NCI-H345 (cell line): ENCODE measurements at regions not wholly inside any gene's neighbourhood (a gene's known extent, or its start where the extent isn't known, plus 50 kb on each side); places are given as distances from the start of the nearest gene placed in this dataset.

Source experiments
- DNase-seq: peaks from one replicate; lab custom pipeline; 2025; lab: John Stamatoyannopoulos, UW

GRCh38 chr12:115423546-115423987 lies 739.6 kb upstream of the TBX3 start:
- DNase-seq = no peak

DNA sequence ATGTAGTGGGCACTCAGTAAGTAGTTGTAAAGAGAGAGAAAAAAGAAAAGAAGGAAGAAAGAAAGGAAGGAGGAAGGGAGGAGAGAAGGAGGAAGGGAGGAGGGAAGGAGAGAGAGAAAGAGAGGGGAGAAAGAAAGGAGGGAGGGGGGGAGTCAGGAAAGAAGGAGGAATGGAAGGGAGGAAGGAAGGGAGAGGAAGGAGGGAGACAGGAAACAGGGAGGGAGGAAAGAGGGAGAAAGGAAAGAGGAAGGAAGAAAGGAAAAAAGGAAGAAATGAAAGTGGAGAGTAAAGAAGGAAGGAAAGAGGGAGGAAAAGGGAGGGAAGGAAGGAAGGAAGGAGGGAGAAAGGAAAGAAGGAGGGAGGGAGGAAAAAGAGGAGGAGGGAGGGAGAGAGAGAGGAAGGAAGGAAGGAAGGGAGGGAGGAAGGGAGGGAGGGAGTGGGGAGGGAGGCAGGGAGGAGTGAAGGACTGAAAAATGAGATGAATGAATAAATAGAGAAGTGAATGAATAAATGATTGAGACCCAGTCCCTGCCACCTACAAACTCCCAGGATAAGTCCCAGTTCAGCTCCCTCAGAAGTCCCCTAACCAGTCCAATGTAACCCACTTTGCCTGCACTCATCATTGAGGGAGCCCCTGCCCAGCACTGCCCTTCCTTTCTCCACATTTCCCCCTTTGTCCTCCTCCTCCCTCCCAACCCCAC lies 739.0 kb upstream of the TBX3 start:
- no peak for DNase-seq

DNA sequence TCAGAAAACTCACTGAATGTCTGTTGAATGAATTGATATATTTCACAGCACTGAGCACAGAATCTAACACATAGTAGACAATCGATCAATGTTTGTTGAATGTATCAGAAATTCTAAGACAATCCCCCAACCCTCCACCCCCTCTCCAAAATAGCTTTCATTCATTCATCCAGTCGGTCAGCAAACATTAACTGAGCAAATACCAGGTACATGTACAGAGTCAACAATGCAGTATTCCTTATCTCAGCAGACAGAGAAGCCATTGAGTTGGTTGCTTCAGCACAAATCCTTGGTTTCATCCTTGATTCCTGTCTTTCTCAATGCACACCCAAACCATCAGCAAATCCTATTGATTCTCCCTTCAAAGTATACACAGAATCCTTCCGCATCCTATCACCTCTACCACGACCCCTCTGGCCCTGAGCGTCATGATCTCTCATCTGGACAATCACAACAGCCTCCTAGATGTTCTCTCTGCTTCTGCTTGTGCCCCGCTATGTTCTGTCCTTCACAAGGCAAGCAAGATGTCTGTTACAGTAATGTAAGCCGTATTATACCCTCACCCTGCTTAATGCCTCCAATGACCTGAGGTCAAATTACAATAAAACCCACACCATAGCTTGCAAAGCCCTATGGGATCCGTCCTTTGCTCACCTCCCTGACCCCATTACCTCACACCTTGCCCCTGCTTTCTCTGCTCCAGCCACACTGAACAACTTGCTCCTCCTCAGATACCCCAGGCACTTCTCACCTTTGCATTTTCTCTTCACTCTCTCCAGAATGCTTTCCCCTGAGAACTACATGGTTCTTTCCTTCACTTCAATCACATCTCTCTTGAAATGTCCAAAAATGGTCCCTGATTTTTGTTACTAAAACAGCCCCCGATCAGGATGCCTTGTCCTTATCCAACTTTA lies 738.1 kb upstream of the TBX3 start:
- no peak for DNase-seq

GRCh38 chr12:115421350-115421749 lies 737.4 kb upstream of the TBX3 start:
- no peak for DNase-seq

DNA sequence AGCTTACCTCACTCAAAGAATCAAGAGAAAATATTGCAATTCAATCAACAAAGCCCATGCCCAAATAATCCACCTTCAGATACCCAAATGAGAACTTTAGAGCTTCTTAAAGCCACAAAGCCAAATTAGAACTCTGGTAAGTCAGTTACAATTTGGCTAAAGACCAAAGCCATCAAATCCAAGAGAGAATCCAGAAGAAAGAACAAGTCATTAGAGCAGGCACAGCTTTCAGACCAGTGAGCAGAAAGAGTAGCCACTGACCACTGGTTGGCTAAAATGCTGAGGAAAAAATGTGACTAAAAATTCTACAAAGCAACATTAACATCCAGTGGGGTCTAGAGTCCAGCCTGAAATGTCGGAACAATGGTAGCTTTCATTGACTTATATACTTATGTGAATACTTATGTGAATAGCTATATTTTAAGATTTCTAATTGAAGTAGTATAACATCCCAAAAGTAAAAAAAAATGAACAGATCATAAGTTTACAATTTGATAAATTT lies 735.2 kb upstream of the TBX3 start:
- DNase-seq = no peak

GRCh38 chr12:115417610-115418009 lies 733.6 kb upstream of the TBX3 start:
- DNase-seq = no peak

GRCh38 chr12:115416869-115417268 lies 732.9 kb upstream of the TBX3 start:
- DNase-seq = no peak

- no peak for DNase-seq
Measured at GRCh38 chr12:115413626-115414025, 729.7 kb upstream of the TBX3 start.

GRCh38 chr12:115412831-115413230 lies 728.9 kb upstream of the TBX3 start:
- DNase-seq = no peak

DNA sequence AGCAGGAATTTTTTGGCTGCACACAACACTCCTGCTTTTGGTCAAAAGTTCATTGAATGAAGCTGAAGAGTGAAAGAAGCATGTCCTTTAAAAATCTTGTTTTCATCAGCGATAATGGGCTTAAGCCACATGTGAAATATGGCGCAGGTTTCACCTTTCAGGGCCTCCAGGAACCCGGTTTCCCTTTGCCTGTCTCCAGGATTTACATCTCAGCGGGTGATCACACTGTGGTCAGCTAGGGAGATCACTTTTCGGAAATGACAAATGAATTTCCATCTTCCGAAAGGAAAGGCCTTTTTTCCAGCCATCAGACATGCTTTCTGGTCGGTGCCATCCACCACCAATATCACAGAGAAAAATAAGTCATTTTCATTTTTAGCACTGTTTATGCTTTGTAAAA lies 727.1 kb upstream of the TBX3 start:
- DNase-seq = no peak

DNA sequence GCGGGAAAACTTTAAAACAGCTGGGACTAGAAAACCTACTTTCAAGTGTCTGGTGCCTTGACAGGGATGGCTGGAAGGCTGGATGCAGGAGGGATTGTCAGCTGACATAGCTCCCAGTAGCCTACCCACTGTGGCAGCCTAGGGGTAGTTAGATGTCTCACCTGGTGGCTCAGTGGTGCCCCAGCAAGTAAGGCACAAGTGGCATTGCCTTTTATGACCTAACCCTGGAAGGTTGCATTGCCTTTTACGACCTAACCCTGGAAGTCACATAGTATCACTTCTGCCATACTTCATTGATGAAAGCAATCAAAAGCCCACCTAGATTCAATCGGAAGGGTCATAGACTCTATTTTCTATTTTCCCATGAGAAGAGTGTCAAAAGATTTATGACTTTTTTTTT lies 724.7 kb upstream of the TBX3 start:
- no peak for DNase-seq

GRCh38 chr12:115407723-115408122 lies 723.7 kb upstream of the TBX3 start:
- peak; percentile 61 for DNase-seq

DNA sequence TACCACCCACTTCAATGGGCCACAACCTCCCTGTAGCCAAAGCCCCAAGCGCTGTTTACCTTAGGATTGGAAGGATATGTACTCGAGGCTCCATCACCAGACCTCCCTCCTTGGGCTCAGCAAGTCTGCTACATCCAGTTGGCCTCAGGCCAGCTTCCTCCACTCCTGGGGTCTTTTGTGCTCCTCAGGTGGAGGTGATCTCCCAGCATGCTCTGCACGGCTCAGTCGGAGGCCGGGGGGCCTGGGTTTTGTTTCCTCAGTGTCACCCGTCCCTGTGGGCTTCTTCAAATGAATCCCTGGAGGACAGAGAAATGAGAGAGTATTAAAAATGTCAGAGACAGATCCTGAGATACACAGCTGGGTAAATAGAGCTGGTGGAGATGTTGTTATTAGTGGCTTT lies 723.1 kb upstream of the TBX3 start:
- peak; percentile 92 for DNase-seq

GRCh38 chr12:115405471-115405860 lies 721.5 kb upstream of the TBX3 start:
- no peak for DNase-seq

DNA sequence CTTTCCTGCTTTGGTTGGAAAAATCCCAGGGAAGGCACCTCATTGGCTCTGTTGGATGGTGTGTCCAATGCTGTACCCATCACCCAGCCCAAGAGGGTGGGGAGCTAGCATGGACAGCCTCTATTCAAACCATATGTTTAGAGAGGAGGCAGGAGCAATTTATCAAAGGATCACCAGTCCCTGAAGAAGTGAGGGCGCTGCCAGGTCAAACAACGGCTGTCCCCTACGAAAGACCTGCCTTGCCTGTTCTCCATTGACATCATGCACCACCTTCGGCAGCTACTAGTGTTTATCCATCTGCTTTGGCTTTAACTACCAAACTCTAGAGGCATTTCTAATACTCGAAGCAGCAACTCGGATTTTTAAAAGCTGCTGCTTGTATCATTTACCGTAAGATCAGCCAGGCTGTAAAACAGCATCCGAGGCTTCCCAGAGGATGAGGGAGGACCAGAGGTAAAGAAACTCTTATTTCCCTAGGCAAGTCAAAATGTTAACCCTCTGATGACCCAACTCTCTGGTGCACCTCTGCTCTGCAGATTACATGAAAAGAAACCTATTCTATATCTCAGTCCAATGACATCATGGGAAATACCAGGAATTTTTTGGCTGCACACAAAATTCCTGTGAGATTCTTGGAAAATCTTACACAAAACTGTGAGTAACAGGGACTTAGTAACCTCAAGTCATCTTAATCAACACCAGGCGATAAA lies 720.9 kb upstream of the TBX3 start:
- DNase-seq = no peak

DNA sequence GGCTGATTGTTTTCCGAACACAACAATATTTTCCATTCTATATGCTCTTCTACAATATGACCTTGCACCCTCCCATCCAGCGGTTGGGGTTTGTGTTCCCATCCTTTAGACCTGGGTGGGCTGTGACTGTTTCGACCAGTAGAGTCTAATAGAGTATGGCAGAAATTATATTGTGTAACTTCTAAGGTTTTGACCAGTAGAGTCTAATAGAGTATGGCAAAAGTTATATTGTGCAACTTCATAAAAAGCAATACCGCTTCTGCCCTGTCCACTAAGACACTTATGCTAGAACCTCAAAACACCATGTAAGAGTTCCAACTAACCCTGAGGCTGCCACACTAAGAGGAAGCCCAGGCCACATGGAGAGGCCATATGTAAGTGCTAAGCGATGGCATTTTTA lies 719.7 kb upstream of the TBX3 start:
- DNase-seq = no peak

GRCh38 chr12:115403253-115403652 lies 719.3 kb upstream of the TBX3 start:
- no peak for DNase-seq

- DNase-seq = no peak
Measured at GRCh38 chr12:115402443-115403180, 718.6 kb upstream of the TBX3 start.

DNA sequence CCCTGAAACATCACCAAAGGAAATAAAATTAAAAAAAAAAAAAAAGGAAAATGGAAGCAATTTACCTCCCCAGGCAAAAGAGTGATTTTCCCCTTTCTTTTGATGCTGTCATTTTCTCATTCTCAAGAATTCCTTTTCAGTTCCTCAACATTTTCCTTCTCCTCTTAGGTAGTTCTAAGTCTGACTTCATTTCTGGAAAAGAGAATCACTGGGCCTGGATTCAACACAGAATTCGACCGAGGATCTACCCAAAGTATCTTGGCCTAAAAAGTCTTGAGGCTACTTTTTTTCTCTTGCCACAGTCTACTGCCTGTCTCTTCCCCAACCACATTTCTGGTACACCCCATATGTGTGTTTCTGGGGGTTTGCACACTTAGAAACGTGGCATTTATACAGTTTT lies 717.8 kb upstream of the TBX3 start:
- DNase-seq = no peak

- DNase-seq = no peak
Measured at GRCh38 chr12:115400011-115400410, 716.0 kb upstream of the TBX3 start.

DNA sequence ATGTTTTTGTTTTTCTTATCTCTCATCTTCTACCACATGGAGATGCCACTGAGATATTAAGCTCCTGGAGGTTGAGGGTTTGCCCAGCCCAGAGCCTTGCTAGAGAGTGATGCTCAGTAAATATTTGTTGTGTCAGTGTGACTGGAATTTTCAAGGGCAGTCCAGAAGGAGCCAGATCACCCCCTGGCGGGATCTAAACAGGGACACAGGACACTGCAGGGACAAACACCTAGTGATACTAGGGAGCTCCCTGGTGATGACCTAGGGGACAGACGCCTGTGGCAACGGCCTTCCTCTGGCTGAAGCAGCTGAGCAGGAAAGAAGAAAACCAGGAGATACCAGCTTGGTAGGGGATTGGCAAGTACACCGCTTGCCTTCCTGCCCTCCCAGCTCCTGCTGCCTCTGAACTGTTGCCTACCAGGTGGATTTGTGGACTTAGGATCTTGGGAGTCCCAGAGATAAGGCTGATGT lies 714.4 kb upstream of the TBX3 start:
- DNase-seq = peak; percentile 18

DNA sequence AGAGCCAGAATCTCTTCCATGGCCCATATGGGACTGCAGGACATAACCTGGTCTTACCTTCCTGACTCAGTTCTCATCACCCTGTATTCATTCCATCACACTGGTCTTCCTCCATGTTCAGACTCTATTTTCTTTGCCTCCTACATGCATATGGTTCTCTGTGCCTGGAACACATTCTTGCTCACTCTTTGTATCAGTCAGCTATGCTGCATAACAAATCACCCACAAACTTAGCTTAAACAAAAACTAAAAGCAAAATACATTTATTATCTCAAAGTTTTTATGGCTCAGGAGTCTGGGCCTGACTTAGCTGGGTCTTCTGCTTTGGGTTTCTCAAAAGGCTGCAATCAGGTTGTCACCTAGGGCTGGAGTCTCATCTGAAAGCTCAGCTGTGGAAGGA lies 712.6 kb upstream of the TBX3 start:
- DNase-seq = no peak
